ENCODE measurements at regions not wholly inside any gene's neighbourhood (a gene's known extent, or its start where the extent isn't known, plus 50 kb on each side); places are given as distances from the start of the nearest gene placed in this dataset.

DNA sequence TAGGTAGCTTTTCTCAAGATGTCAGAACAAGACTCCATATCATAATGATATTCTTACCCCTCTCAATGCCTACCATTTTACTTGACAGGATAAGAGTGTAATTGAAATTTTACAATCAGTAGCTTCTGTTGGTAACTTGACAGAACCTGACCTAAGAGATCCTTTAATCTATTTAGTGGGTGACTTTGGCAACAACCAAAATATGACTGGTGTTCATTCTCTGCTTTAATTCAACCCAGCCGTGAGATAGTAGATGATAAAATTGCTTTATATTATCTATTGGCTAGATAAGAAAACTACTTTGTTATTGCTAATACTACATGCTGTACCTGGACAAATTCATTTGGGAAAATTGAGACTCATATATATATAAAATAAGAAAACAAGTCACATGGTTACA lies 770.2 kb upstream of the NXPH2 start:
- no peak overlapping the region for H3T11ph ChIP-seq (ENCODE audit: low read length)
- H3K18ac ChIP-seq (ENCODE audit: insufficient read length, low read depth, low read length): no peak overlapping the region
- no peak overlapping the region for H4K91ac ChIP-seq (ENCODE audit: insufficient read length, low read depth, low read length)
- no peak overlapping the region for H4K8ac ChIP-seq (replicated peaks; ENCODE audit: insufficient read length, low read depth, low read length)
- H2BK15ac ChIP-seq (ENCODE audit: low read depth, low read length): no peak overlapping the region
- no peaks in the 10 kb centered on the region for H3K79me2 ChIP-seq (ENCODE audit: insufficient read depth, low read length)
- no peaks in the 10 kb centered on the region for H4K20me1 ChIP-seq (ENCODE audit: control insufficient read depth, insufficient read depth, insufficient read length)
- no CpG with 5 or more reads among the region's 1 CpG for WGBS (ENCODE audit: extremely low coverage, insufficient read length, low lambda C conversion rate)
- H3K27ac Mint-ChIP-seq: no peak overlapping the region
- no peak overlapping the region for H3K23ac ChIP-seq (ENCODE audit: insufficient read length, low read depth, low read length)
- no peak overlapping the region for H2AFZ ChIP-seq (ENCODE audit: low read length)
- H4K5ac ChIP-seq (ENCODE audit: insufficient read length, low read depth, low read length): no peak overlapping the region
- no peak overlapping the region for H2BK120ac ChIP-seq (ENCODE audit: low read depth, low read length, poor library complexity, severe bottlenecking)
- H2BK5ac ChIP-seq (ENCODE audit: insufficient read length, low read length): no peak overlapping the region
- H3K27me3 ChIP-seq (ENCODE audit: insufficient read depth, low read length): no peaks in the 10 kb centered on the region
- no peak overlapping the region for H2BK12ac ChIP-seq (ENCODE audit: insufficient read length, low read depth, low read length)
- H3K9me3 ChIP-seq (ENCODE audit: control insufficient read depth, low read depth, low read length): no peaks in the 10 kb centered on the region
- no peak overlapping the region for H3K4me2 ChIP-seq (ENCODE audit: insufficient read depth, insufficient read length, low read length)
- H3K4me1 ChIP-seq (ENCODE audit: insufficient read depth, low read length): no peaks in the 10 kb centered on the region
- H3K9ac ChIP-seq (ENCODE audit: extremely low read depth, insufficient read length, low read length): no peak overlapping the region
- no peak for DNase-seq
- TF ChIP-seq, protein P1, sequence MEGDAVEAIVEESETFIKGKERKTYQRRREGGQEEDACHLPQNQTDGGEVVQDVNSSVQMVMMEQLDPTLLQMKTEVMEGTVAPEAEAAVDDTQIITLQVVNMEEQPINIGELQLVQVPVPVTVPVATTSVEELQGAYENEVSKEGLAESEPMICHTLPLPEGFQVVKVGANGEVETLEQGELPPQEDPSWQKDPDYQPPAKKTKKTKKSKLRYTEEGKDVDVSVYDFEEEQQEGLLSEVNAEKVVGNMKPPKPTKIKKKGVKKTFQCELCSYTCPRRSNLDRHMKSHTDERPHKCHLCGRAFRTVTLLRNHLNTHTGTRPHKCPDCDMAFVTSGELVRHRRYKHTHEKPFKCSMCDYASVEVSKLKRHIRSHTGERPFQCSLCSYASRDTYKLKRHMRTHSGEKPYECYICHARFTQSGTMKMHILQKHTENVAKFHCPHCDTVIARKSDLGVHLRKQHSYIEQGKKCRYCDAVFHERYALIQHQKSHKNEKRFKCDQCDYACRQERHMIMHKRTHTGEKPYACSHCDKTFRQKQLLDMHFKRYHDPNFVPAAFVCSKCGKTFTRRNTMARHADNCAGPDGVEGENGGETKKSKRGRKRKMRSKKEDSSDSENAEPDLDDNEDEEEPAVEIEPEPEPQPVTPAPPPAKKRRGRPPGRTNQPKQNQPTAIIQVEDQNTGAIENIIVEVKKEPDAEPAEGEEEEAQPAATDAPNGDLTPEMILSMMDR (conservative IDR thresholded peaks at IDR 0.05): no peak
- no peak overlapping the region for H3K56ac ChIP-seq (ENCODE audit: insufficient read length, low read depth, low read length)
- H3K4ac ChIP-seq (ENCODE audit: low read depth, low read length): no peak overlapping the region
- no peaks in the 10 kb centered on the region for H3K4me1 Mint-ChIP-seq
- no peak overlapping the region for H3K27ac ChIP-seq (ENCODE audit: insufficient read length, low read depth, low read length)
- H3K36me3 Mint-ChIP-seq (ENCODE audit: insufficient read depth in 1 of 3, low read depth in 3 of 3): peaks cover 4 to 18% (median 8%) of the 10 kb centered on the region in 3 experiments; a peak in 6 of 7 replicates
- H3K14ac ChIP-seq (ENCODE audit: insufficient read depth, low read length): no peak overlapping the region
- H3K79me1 ChIP-seq (ENCODE audit: insufficient read depth, low read depth, low read length, poor library complexity, severe bottlenecking): no peaks in the 10 kb centered on the region
- H2BK20ac ChIP-seq (ENCODE audit: low read depth, low read length, poor library complexity, severe bottlenecking): no peak overlapping the region
- no peaks in the 10 kb centered on the region for H3K23me2 ChIP-seq (ENCODE audit: insufficient read length, low read depth, low read length, poor library complexity, severe bottlenecking)
- H3K4me3 Mint-ChIP-seq: no peak overlapping the region
- H3K9me3 Mint-ChIP-seq: peaks cover 12 to 13% of the 10 kb centered on the region in 2 experiments
- H2AK5ac ChIP-seq (ENCODE audit: insufficient read length, low read length): no peak overlapping the region
- no peaks in the 10 kb centered on the region for H3K27me3 Mint-ChIP-seq (ENCODE audit: low read depth)
